Suprapubic skin (tissue), 4 donors: ENCODE measurements at regions not wholly inside any gene's neighbourhood (a gene's known extent, or its start where the extent isn't known, plus 50 kb on each side); places are given as distances from the start of the nearest gene placed in this dataset.

Experiments
- DNase-seq, 2 donors: peaks; one replicate each; pipeline ENCODE4 v3.0.0-alpha.2; 2019; ENCODE audit warnings: low spot score in 2 of 2
- H3K27ac ChIP-seq: fragments of 200-600 bp; sonication (generic); one replicate; pipeline ENCODE4 v1.5.1; 2019
- H3K27me3 ChIP-seq: fragments of 200-600 bp; sonication (generic); one replicate; pipeline ENCODE4 v1.5.1; 2019
- H3K36me3 ChIP-seq: fragments of 200-600 bp; sonication (generic); one replicate; pipeline ENCODE4 v1.5.1; 2019
- H3K4me1 ChIP-seq: fragments of 200-600 bp; sonication (generic); one replicate; pipeline ENCODE4 v1.5.1; 2019
- H3K4me3 ChIP-seq: fragments of 200-600 bp; sonication (generic); one replicate; pipeline ENCODE4 v1.5.1; 2019; ENCODE audit warnings: mild to moderate bottlenecking
- H3K9me3 ChIP-seq: fragments of 200-600 bp; sonication (generic); one replicate; pipeline ENCODE4 v1.5.1; 2019
- EP300 ChIP-seq: sonication (generic); formaldehyde crosslinking; IDR thresholded peaks from one replicate; pipeline ENCODE4 v1.6.1; 2017; ENCODE audit warnings: antibody characterized with exemption
- POLR2A ChIP-seq, 2 donors: fragments of 450-650 bp; IDR thresholded peaks; one replicate each; pipeline ENCODE4 v1.6.1; 2017; ENCODE audit warnings: antibody characterized with exemption in 2 of 2, mild to moderate bottlenecking in 2 of 2, moderate library complexity in 2 of 2
- POLR2AphosphoS5 ChIP-seq, 3 donors: sonication (generic); formaldehyde crosslinking; IDR thresholded peaks; one replicate each; pipeline ENCODE4 v1.6.1; 2017; ENCODE audit warnings: antibody characterized with exemption in 3 of 3
- WGBS: methylation state at CpG from one replicate; pipeline ENCODE4 v1.1.5; 2018; 5-methylcytosine and 5-hydroxymethylcytosine counted together
- TF ChIP-seq, protein P1 (sequence below), 2 donors: fragments of 200-600 bp in 1 of 2; fragments of 450-650 bp in 1 of 2; sonication (generic) in 1 of 2; IDR thresholded peaks; one replicate each; pipeline ENCODE4 v1.5.1; 2016 to 2019; ENCODE audit warnings: antibody characterized with exemption in 2 of 2, mild to moderate bottlenecking in 1 of 2, moderate library complexity in 1 of 2

DNA sequence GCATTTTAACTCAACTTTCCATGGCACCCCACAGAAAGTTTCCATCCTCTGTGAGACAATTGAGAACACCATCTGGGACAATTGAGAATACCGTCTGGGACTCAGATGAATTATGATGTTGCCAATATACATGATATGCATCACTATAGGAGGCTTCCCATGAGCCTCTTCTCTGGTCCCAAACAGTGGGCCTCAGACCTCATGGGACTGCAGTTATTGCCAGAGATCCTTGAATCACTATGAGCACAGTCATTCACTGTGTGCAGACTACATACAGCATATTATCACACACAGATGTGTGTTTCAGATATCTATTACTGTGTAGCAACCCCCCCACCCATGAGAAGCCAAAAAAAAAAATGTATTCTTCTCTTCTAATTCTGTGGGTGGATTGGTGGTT, 134.4 kb downstream of the GXYLT1 start:
- no peaks in the 10 kb centered on the region for H3K36me3 ChIP-seq
- DNase-seq, result no peak
- WGBS, result 75% methylated on average over 1 of the region's 1 CpG
- H3K4me3 ChIP-seq, result no peak overlapping the region
- H3K27ac ChIP-seq, result no peak overlapping the region
- TF ChIP-seq, protein P1, sequence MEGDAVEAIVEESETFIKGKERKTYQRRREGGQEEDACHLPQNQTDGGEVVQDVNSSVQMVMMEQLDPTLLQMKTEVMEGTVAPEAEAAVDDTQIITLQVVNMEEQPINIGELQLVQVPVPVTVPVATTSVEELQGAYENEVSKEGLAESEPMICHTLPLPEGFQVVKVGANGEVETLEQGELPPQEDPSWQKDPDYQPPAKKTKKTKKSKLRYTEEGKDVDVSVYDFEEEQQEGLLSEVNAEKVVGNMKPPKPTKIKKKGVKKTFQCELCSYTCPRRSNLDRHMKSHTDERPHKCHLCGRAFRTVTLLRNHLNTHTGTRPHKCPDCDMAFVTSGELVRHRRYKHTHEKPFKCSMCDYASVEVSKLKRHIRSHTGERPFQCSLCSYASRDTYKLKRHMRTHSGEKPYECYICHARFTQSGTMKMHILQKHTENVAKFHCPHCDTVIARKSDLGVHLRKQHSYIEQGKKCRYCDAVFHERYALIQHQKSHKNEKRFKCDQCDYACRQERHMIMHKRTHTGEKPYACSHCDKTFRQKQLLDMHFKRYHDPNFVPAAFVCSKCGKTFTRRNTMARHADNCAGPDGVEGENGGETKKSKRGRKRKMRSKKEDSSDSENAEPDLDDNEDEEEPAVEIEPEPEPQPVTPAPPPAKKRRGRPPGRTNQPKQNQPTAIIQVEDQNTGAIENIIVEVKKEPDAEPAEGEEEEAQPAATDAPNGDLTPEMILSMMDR (IDR thresholded peaks at IDR 0.05), result no peak
- TF ChIP-seq EP300, result no peak
- TF ChIP-seq POLR2AphosphoS5 (IDR thresholded peaks at IDR 0.05), result no peak
- TF ChIP-seq POLR2A (IDR thresholded peaks at IDR 0.05), result no peak
- no peaks in the 10 kb centered on the region for H3K4me1 ChIP-seq
- no peaks in the 10 kb centered on the region for H3K27me3 ChIP-seq
- H3K9me3 ChIP-seq, result no peaks in the 10 kb centered on the region

DNA sequence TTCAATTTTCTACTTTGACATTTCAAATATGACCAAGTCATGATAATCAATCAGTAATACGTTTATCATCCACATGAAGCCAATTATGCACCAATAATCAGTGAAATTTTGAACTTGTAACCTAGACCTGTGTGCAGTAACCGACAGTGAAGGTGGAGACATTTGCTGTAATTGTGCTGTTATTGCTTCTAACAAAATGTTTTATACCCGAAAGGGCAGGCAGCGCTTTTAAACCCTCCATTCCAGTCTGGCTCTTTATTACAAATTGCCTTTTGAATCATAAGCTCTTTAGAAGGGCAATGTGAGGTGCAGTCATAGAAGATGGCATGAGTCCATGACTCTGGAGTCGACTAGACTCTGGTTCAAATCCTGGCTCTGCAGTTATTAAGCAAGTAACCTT, 135.7 kb downstream of the GXYLT1 start:
- no peak for DNase-seq
- 92% methylated on average over 5 of the region's 5 CpGs for WGBS
- Histone ChIP-seq H3K9me3 (no peaks in the 10 kb centered on the region), H3K4me1 (no peaks in the 10 kb centered on the region), H3K27ac (no peak overlapping the region), H3K4me3 (no peak overlapping the region), H3K27me3 (no peaks in the 10 kb centered on the region), H3K36me3 (no peaks in the 10 kb centered on the region)
- TF ChIP-seq, protein P1 (IDR thresholded peaks at IDR 0.05), result no peak
- no peak for TF ChIP-seq POLR2A (IDR thresholded peaks at IDR 0.05)
- TF ChIP-seq POLR2AphosphoS5 (IDR thresholded peaks at IDR 0.05), result no peak
- TF ChIP-seq EP300, result no peak

DNA sequence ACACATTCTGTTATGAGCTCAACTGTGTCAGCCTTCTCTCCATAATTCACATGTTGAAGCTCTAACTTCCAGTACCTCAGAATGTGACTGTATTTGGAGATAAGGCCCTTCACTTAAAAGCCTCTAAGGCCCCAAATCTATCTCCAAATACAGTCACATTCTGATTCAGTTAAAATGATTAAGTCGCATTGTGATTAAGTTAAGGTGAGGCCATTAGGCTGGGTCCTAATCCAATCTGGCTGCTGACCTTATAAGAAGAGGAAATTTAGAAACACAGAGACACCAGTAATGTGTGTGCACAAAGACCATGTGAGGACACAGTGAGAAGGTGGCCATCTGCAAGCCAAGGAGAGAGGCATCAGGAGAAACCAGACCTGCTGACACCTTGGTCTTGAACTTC, 141.6 kb downstream of the GXYLT1 start:
- Histone ChIP-seq H3K27me3 (no peaks in the 10 kb centered on the region), H3K4me3 (no peak overlapping the region), H3K4me1 (no peaks in the 10 kb centered on the region), H3K36me3 (no peaks in the 10 kb centered on the region), H3K9me3 (no peaks in the 10 kb centered on the region), H3K27ac (no peak overlapping the region)
- 100% methylated on average over 1 of the region's 1 CpG for WGBS
- TF ChIP-seq POLR2A (IDR thresholded peaks at IDR 0.05), result no peak
- TF ChIP-seq POLR2AphosphoS5 (IDR thresholded peaks at IDR 0.05), result no peak
- TF ChIP-seq EP300, result no peak
- TF ChIP-seq, protein P1 (IDR thresholded peaks at IDR 0.05), result no peak
- no peak for DNase-seq

DNA sequence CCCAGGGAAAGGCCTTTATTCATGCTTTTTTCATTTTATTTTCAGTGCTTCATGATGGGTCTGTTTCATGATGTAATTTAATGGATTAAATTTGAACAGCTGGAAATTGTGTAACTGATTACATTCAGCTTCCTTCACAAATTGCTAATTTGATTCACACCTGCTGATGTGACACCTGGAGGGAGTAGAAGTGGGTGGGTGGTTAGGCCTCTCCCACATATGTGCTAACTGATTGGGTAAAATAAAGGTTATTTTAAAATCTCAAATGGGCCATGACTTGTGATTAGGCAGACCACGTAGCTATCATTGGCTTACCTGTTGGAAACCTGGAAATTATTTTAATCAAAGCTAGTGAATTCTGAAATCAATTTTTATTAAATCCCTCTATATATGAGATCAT, 142.1 kb downstream of the GXYLT1 start:
- H3K36me3 ChIP-seq, result no peaks in the 10 kb centered on the region
- no peaks in the 10 kb centered on the region for H3K4me1 ChIP-seq
- DNase-seq, result no peak
- no peaks in the 10 kb centered on the region for H3K9me3 ChIP-seq
- H3K4me3 ChIP-seq, result no peak overlapping the region
- no peaks in the 10 kb centered on the region for H3K27me3 ChIP-seq
- WGBS, result 88% methylated on average over 1 of the region's 1 CpG
- TF ChIP-seq POLR2AphosphoS5 (IDR thresholded peaks at IDR 0.05), result no peak
- no peak for TF ChIP-seq EP300
- TF ChIP-seq, protein P1 (IDR thresholded peaks at IDR 0.05), result no peak
- no peak for TF ChIP-seq POLR2A (IDR thresholded peaks at IDR 0.05)
- H3K27ac ChIP-seq, result no peak overlapping the region

DNA sequence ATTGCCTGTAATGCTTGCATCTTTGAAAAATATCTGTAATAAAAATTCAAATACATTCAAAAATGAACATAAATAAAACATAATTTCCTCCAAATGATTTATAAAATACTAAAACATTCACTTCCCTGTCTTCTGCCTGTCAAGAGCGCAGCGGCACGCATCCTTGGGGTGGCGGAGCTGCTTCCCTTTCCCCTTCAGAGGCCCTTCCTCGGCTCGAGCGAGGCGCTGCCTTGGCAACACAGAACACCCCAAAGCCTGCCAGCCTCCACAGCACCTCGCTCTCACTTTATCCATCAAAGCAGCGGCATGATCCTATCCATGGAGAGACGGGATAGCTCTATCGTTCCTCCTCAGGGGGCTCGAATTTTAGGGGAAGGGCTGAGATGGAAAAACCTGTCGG, 146.2 kb downstream of the GXYLT1 start:
- Histone ChIP-seq H3K27ac (no peak overlapping the region), H3K4me1 (no peaks in the 10 kb centered on the region), H3K36me3 (no peaks in the 10 kb centered on the region), H3K9me3 (no peaks in the 10 kb centered on the region), H3K4me3 (no peak overlapping the region), H3K27me3 (no peaks in the 10 kb centered on the region)
- no peak for TF ChIP-seq POLR2AphosphoS5 (IDR thresholded peaks at IDR 0.05)
- no peak for TF ChIP-seq POLR2A (IDR thresholded peaks at IDR 0.05)
- TF ChIP-seq, protein P1 (IDR thresholded peaks at IDR 0.05), result no peak
- TF ChIP-seq EP300, result no peak
- no peak for DNase-seq
- 76% methylated on average over 14 of the region's 14 CpGs for WGBS
